ENCODE measurements at regions not wholly inside any gene's neighbourhood (a gene's known extent, or its start where the extent isn't known, plus 50 kb on each side); places are given as distances from the start of the nearest gene placed in this dataset.

GRCh38 chr2:19300961-19301360, 57.5 kb downstream of the OSR1 start:
- Histone ChIP-seq H3K4me3 (ENCODE audit: insufficient read depth, low read depth, low read length) (no peak overlapping the region), H3K27me3 (ENCODE audit: control insufficient read depth, insufficient read depth, low read length) (no peaks in the 10 kb centered on the region), H3K36me3 (replicated peaks; ENCODE audit: control insufficient read depth, insufficient read depth, low read length) (no peaks in the 10 kb centered on the region)
- DNase-seq: no peak

DNA sequence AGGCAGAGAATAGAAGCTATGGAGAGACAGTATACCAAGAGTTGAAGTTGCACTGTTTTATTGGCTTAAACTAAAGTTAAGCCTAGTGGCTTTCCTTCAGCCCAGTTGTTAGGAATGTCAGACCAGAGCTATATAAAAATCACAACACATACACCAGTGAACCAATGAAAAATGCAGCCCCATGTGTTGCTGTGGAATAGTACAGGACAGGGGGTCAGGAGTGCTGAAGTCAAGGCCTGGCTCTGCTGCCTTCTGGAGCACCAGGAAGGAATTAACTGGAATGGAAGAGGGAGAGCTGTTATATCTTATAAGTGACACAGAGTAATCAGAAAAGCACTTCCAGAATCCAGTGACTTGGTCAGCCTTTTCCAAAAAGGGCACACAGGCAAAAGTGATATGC, 58.9 kb downstream of the OSR1 start:
- Histone ChIP-seq H3K4me3 (ENCODE audit: insufficient read depth, low read depth, low read length) (no peak overlapping the region), H3K27me3 (ENCODE audit: control insufficient read depth, insufficient read depth, low read length) (no peaks in the 10 kb centered on the region), H3K36me3 (replicated peaks; ENCODE audit: control insufficient read depth, insufficient read depth, low read length) (no peaks in the 10 kb centered on the region)
- DNase-seq: no peak

DNA sequence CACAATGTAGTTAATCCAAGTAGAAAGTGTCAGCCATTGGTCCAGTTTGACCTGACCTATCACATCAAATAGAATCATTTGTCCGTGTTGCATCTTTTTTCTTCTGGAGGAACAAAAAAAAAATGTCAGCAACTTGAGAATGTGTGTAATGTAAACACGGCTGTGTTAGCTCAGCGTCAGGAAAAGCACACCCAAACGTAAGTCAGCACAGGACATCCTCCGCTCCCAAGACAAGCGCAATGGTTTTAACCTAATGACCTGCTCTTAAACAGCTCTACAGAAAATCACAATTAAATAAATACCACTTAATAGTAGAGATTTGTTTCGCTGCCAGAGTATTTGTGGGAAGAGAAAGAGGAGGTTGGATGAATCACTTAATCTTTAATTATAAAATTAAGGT, 59.4 kb downstream of the OSR1 start:
- no peak overlapping the region for H3K4me3 ChIP-seq (ENCODE audit: insufficient read depth, low read depth, low read length)
- no peaks in the 10 kb centered on the region for H3K36me3 ChIP-seq (replicated peaks; ENCODE audit: control insufficient read depth, insufficient read depth, low read length)
- no peak for DNase-seq
- H3K27me3 ChIP-seq (ENCODE audit: control insufficient read depth, insufficient read depth, low read length): no peaks in the 10 kb centered on the region

- Histone ChIP-seq H3K27me3 (ENCODE audit: control insufficient read depth, insufficient read depth, low read length) (no peaks in the 10 kb centered on the region), H3K36me3 (replicated peaks; ENCODE audit: control insufficient read depth, insufficient read depth, low read length) (no peaks in the 10 kb centered on the region), H3K4me3 (ENCODE audit: insufficient read depth, low read depth, low read length) (no peak overlapping the region)
- DNase-seq: no peak
Measured at GRCh38 chr2:19297716-19298115, 60.7 kb downstream of the OSR1 start.

GRCh38 chr2:19295998-19296502, 62.4 kb downstream of the OSR1 start:
- Histone ChIP-seq H3K27me3 (ENCODE audit: control insufficient read depth, insufficient read depth, low read length) (no peaks in the 10 kb centered on the region), H3K36me3 (replicated peaks; ENCODE audit: control insufficient read depth, insufficient read depth, low read length) (no peaks in the 10 kb centered on the region), H3K4me3 (ENCODE audit: insufficient read depth, low read depth, low read length) (no peak overlapping the region)
- DNase-seq: no peak

- no peaks in the 10 kb centered on the region for H3K27me3 ChIP-seq (ENCODE audit: control insufficient read depth, insufficient read depth, low read length)
- H3K4me3 ChIP-seq (ENCODE audit: insufficient read depth, low read depth, low read length): no peak overlapping the region
- no peaks in the 10 kb centered on the region for H3K36me3 ChIP-seq (replicated peaks; ENCODE audit: control insufficient read depth, insufficient read depth, low read length)
- no peak for DNase-seq
Measured at GRCh38 chr2:19292007-19292406, 66.4 kb downstream of the OSR1 start.

DNA sequence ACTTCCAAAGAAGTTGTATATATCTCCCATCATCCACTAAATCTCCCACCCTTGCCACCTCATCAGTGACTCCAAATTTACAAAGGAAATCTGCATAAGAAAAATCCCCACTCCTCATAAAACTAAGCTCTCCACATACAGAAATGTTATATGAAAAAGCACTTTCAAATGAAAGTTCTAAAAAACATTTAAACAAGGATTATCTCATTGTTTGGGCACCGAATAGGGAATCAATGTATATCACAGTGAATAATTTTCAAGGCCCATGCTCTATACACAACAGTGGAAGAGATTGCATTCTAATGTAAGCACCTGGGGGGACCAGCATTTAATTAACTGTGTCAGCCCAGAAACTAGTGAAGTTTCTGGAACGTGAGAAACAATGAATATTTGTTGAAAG, 70.1 kb downstream of the OSR1 start:
- no peaks in the 10 kb centered on the region for H3K27me3 ChIP-seq (ENCODE audit: control insufficient read depth, insufficient read depth, low read length)
- no peak overlapping the region for H3K4me3 ChIP-seq (ENCODE audit: insufficient read depth, low read depth, low read length)
- no peak for DNase-seq
- no peaks in the 10 kb centered on the region for H3K36me3 ChIP-seq (replicated peaks; ENCODE audit: control insufficient read depth, insufficient read depth, low read length)

GRCh38 chr2:19287324-19287723, 71.1 kb downstream of the OSR1 start:
- no peak for DNase-seq
- Histone ChIP-seq H3K4me3 (ENCODE audit: insufficient read depth, low read depth, low read length) (no peak overlapping the region), H3K27me3 (ENCODE audit: control insufficient read depth, insufficient read depth, low read length) (no peaks in the 10 kb centered on the region), H3K36me3 (replicated peaks; ENCODE audit: control insufficient read depth, insufficient read depth, low read length) (no peaks in the 10 kb centered on the region)

DNA sequence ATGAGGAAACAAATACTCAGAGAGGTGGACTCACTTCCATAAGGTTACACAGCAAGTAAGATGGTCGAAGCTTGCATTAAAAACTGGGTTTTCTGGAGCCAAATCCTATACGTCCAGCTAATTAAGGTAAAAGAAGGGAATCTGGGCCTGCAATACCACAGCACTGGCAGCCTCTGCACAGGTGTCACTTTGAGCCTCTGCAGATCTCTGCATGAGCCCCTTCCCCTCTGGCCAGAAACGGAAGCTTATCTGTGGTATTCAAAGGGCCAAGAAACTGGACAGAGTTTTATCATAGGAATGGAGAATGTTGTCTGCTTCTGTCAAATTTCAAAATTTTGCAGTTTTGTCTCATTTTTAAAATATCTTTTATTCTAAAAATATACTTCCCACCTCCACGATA, 76.1 kb downstream of the OSR1 start:
- H3K27me3 ChIP-seq (ENCODE audit: control insufficient read depth, insufficient read depth, low read length): no peaks in the 10 kb centered on the region
- no peak for DNase-seq
- no peaks in the 10 kb centered on the region for H3K36me3 ChIP-seq (replicated peaks; ENCODE audit: control insufficient read depth, insufficient read depth, low read length)
- no peak overlapping the region for H3K4me3 ChIP-seq (ENCODE audit: insufficient read depth, low read depth, low read length)

- no peak for DNase-seq
- Histone ChIP-seq H3K27me3 (ENCODE audit: control insufficient read depth, insufficient read depth, low read length) (no peaks in the 10 kb centered on the region), H3K36me3 (replicated peaks; ENCODE audit: control insufficient read depth, insufficient read depth, low read length) (no peaks in the 10 kb centered on the region), H3K4me3 (ENCODE audit: insufficient read depth, low read depth, low read length) (no peak overlapping the region)
Measured at GRCh38 chr2:19274439-19274838, 84.0 kb downstream of the OSR1 start.

GRCh38 chr2:19272941-19273470, 85.4 kb downstream of the OSR1 start:
- DNase-seq: no peak
- H3K36me3 ChIP-seq (replicated peaks; ENCODE audit: control insufficient read depth, insufficient read depth, low read length): no peaks in the 10 kb centered on the region
- no peaks in the 10 kb centered on the region for H3K27me3 ChIP-seq (ENCODE audit: control insufficient read depth, insufficient read depth, low read length)
- H3K4me3 ChIP-seq (ENCODE audit: insufficient read depth, low read depth, low read length): no peak overlapping the region

GRCh38 chr2:19272039-19272438, 86.4 kb downstream of the OSR1 start:
- no peaks in the 10 kb centered on the region for H3K36me3 ChIP-seq (replicated peaks; ENCODE audit: control insufficient read depth, insufficient read depth, low read length)
- H3K27me3 ChIP-seq (ENCODE audit: control insufficient read depth, insufficient read depth, low read length): no peaks in the 10 kb centered on the region
- DNase-seq: no peak
- no peak overlapping the region for H3K4me3 ChIP-seq (ENCODE audit: insufficient read depth, low read depth, low read length)

DNA sequence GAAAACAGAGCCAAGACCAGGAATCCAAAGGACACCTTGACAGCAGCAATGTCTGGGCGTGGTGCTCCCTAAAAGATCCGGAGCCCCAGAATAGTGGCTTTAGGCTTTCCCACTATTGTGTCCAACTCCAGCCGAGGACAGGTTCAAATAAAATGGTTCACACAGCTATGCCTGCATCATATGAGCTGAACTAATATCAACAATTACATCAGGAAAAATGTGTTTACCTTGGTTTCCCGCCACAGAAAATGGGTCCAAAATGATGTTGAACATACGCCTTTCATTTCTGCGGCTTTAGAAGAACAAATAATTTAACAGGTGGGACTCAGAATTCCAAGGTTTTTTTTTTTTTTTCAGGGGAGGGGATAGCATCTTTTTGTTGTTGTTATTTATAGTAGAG, 93.6 kb downstream of the OSR1 start:
- H3K27me3 ChIP-seq (ENCODE audit: control insufficient read depth, insufficient read depth, low read length): no peaks in the 10 kb centered on the region
- H3K4me3 ChIP-seq (ENCODE audit: insufficient read depth, low read depth, low read length): no peak overlapping the region
- no peaks in the 10 kb centered on the region for H3K36me3 ChIP-seq (replicated peaks; ENCODE audit: control insufficient read depth, insufficient read depth, low read length)
- DNase-seq: no peak

GRCh38 chr2:19262150-19262549, 96.3 kb downstream of the OSR1 start:
- Histone ChIP-seq H3K27me3 (ENCODE audit: control insufficient read depth, insufficient read depth, low read length) (no peaks in the 10 kb centered on the region), H3K4me3 (ENCODE audit: insufficient read depth, low read depth, low read length) (no peak overlapping the region), H3K36me3 (replicated peaks; ENCODE audit: control insufficient read depth, insufficient read depth, low read length) (no peaks in the 10 kb centered on the region)
- no peak for DNase-seq

GRCh38 chr2:19261061-19261460, 97.4 kb downstream of the OSR1 start:
- DNase-seq: no peak
- no peaks in the 10 kb centered on the region for H3K36me3 ChIP-seq (replicated peaks; ENCODE audit: control insufficient read depth, insufficient read depth, low read length)
- H3K27me3 ChIP-seq (ENCODE audit: control insufficient read depth, insufficient read depth, low read length): no peaks in the 10 kb centered on the region
- no peak overlapping the region for H3K4me3 ChIP-seq (ENCODE audit: insufficient read depth, low read depth, low read length)

GRCh38 chr2:19256121-19256601, 102.3 kb downstream of the OSR1 start:
- no peak overlapping the region for H3K4me3 ChIP-seq (ENCODE audit: insufficient read depth, low read depth, low read length)
- no peaks in the 10 kb centered on the region for H3K27me3 ChIP-seq (ENCODE audit: control insufficient read depth, insufficient read depth, low read length)
- no peaks in the 10 kb centered on the region for H3K36me3 ChIP-seq (replicated peaks; ENCODE audit: control insufficient read depth, insufficient read depth, low read length)
- no peak for DNase-seq
